K562 (cell line): ENCODE measurements at regions not wholly inside any gene's neighbourhood (a gene's known extent, or its start where the extent isn't known, plus 50 kb on each side); places are given as distances from the start of the nearest gene placed in this dataset.

Source experiments
- CCNT2 ChIP-seq: IDR thresholded peaks from 2 replicates; pipeline ENCODE4 v1.6.1; 2011; ENCODE audit warnings: borderline replicate concordance, low read depth, mild to moderate bottlenecking, moderate library complexity, mixed read lengths, low read length; ENCODE audit not compliant: insufficient read length; ENCODE audit errors: extremely low read depth
- CLOCK ChIP-seq: fragments of 250-450 bp; sonication (Bioruptor Pico); IDR thresholded peaks from 2 replicates; pipeline ENCODE4 v1.4.0; 2020; ENCODE audit warnings: mild to moderate bottlenecking, moderate library complexity, borderline replicate concordance
- CTCFL ChIP-seq: IDR thresholded peaks from 2 replicates; pipeline ENCODE4 v1.6.1; 2011; ENCODE audit warnings: borderline replicate concordance, low read depth, mild to moderate bottlenecking, moderate library complexity, low read length; ENCODE audit not compliant: insufficient read depth, poor library complexity, severe bottlenecking
- E2F3 ChIP-seq: fragments of 250-450 bp; sonication (Bioruptor Pico); IDR thresholded peaks from 2 replicates; pipeline ENCODE4 v1.4.0; 2020; ENCODE audit warnings: mild to moderate bottlenecking
- HDAC8 ChIP-seq: fragments of 450-650 bp; IDR thresholded peaks from 2 replicates; pipeline ENCODE4 v1.6.1; 2016; ENCODE audit warnings: mild to moderate bottlenecking, missing genetic modification characterization, moderate library complexity, missing compliant biosample characterization
- ILK ChIP-seq: fragments of 450-650 bp; IDR thresholded peaks from 2 replicates; pipeline ENCODE4 v1.6.1; 2016; ENCODE audit warnings: missing genetic modification characterization, low read depth, mild to moderate bottlenecking, missing compliant biosample characterization, moderate library complexity, borderline replicate concordance
- IRF2 ChIP-seq: sonication (generic); formaldehyde crosslinking; IDR thresholded peaks from 2 replicates; pipeline ENCODE4 v1.8.1; 2022; ENCODE audit warnings: mild to moderate bottlenecking, missing genetic modification reagents
- MLLT1 ChIP-seq, 2 experiments: fragments of 450-650 bp; IDR thresholded peaks; 2 replicates each; pipeline ENCODE4 v1.6.1; 2016
- NCOA2 ChIP-seq, 2 experiments: fragments of 450-650 bp; IDR thresholded peaks; 2 replicates each; pipeline ENCODE4 v1.6.1; 2018; ENCODE audit warnings: mild to moderate bottlenecking in 2 of 2, moderate library complexity in 1 of 2; ENCODE audit not compliant: partially characterized antibody in 2 of 2
- NFRKB ChIP-seq: fragments of 450-650 bp; IDR thresholded peaks from 2 replicates; pipeline ENCODE4 v1.6.1; 2016; ENCODE audit warnings: low read depth
- NONO ChIP-seq, 2 experiments: fragments of 200-400 bp in 1 of 2; fragments of 450-650 bp in 1 of 2; formaldehyde crosslinking in 1 of 2; IDR thresholded peaks; 2 replicates each; pipeline ENCODE4 v1.6.1; 2017; ENCODE audit warnings: low read depth in 2 of 2, mild to moderate bottlenecking in 2 of 2, moderate library complexity in 2 of 2, low read length in 1 of 2
- NRF1 ChIP-seq, 2 experiments: fragments of 450-650 bp; IDR thresholded peaks in 1 of 2; conservative IDR thresholded peaks in 1 of 2; 2 replicates each; pipeline ENCODE4 v1.6.1; 2014; ENCODE audit warnings: mild to moderate bottlenecking in 2 of 2
- PHF20 ChIP-seq: fragments of 450-650 bp; IDR thresholded peaks from 2 replicates; pipeline ENCODE4 v1.6.1; 2018; ENCODE audit not compliant: partially characterized antibody
- RBM39 ChIP-seq: fragments of 200-400 bp; formaldehyde crosslinking; optimal IDR thresholded peaks from 2 replicates; pipeline ENCODE3; 2018; ENCODE audit warnings: low read depth, low read length
- SIX5 ChIP-seq, 2 experiments: IDR thresholded peaks; 2 replicates each; pipeline ENCODE4 v1.6.1; 2011; ENCODE audit warnings: low read length in 2 of 2, borderline replicate concordance in 1 of 2, low read depth in 1 of 2, mild to moderate bottlenecking in 1 of 2, moderate library complexity in 1 of 2; ENCODE audit not compliant: insufficient read depth in 1 of 2
- SLC30A9 ChIP-seq: fragments of 250-450 bp; sonication (Bioruptor Pico); IDR thresholded peaks from 2 replicates; pipeline ENCODE4 v1.8.0; 2022; ENCODE audit warnings: mild to moderate bottlenecking, moderate library complexity
- SMARCB1 ChIP-seq: IDR thresholded peaks from 2 replicates; pipeline ENCODE4 v1.6.1; 2011; ENCODE audit warnings: improper control_type of control experiment, low read depth; ENCODE audit not compliant: insufficient read length
- SNRNP70 ChIP-seq: fragments of 200-400 bp; formaldehyde crosslinking; optimal IDR thresholded peaks from 2 replicates; pipeline ENCODE3; 2017; ENCODE audit warnings: low read depth, low read length
- SRSF3 ChIP-seq: fragments of 200-400 bp; formaldehyde crosslinking; IDR thresholded peaks from 2 replicates; pipeline ENCODE4 v1.6.1; 2016; ENCODE audit warnings: mild to moderate bottlenecking, low read length, moderate library complexity; ENCODE audit not compliant: insufficient read depth
- TCF15 ChIP-seq: fragments of 250-450 bp; sonication (Bioruptor Pico); IDR thresholded peaks from 2 replicates; pipeline ENCODE4 v1.8.0; 2022; ENCODE audit warnings: moderate library complexity, mild to moderate bottlenecking, inconsistent platforms
- XRCC4 ChIP-seq: IDR thresholded peaks from one replicate; pipeline ENCODE4 v1.6.1; 2011; ENCODE audit not compliant: insufficient read depth, insufficient read length; ENCODE audit errors: extremely low read depth
- ZBTB1 ChIP-seq: sonication (generic); formaldehyde crosslinking; IDR thresholded peaks from 2 replicates; pipeline ENCODE4 v1.8.1; 2023; ENCODE audit warnings: missing genetic modification reagents, low read depth, mild to moderate bottlenecking, borderline replicate concordance
- ZNF239 ChIP-seq: fragments of 250-450 bp; sonication (Bioruptor Pico); IDR thresholded peaks from 2 replicates; pipeline ENCODE4 v1.4.0; 2020; ENCODE audit warnings: mild to moderate bottlenecking

GRCh38 chr11:69401715-69402114 is 79.7 kb upstream of the LINC01488 start (continued):
- TF ChIP-seq SIX5 (IDR thresholded peaks at IDR 0.05; ENCODE audit: borderline replicate concordance in 1 of 2, insufficient read depth in 1 of 2, low read depth in 1 of 2, low read length in 2 of 2) (no peak), PHF20 (no peak), IRF2 (CRISPR knock-in tag) (no peak), CTCFL (no peak), CLOCK (CRISPR knock-in tag) (no peak), TCF15 (CRISPR knock-in tag) (no peak), ZBTB1 (CRISPR knock-in tag) (no peak), CCNT2 (no peak), SLC30A9 (no peak), SNRNP70 (no peak), NCOA2 (IDR thresholded peaks at IDR 0.05; ENCODE audit: partially characterized antibody in 2 of 2) (no peak), ZNF239 (peak; percentile 33; the same call in 1 of the 2 replicates), HDAC8 (tag) (no peak), XRCC4 (no peak), RBM39 (no peak), MLLT1 (IDR thresholded peaks at IDR 0.05) (peak in 1 of 2 experiments; percentile 91; a peak in 2 of 4 replicates), E2F3 (no peak), SRSF3 (no peak), NFRKB (0 out of 2 replicates have a peak, but pooled peaks have one; percentile 13), ILK (no peak), SMARCB1 (no peak), NONO (IDR thresholded peaks at IDR 0.05; ENCODE audit: low read depth in 2 of 2, low read length in 1 of 2) (no peak), NRF1 (conservative IDR thresholded peaks at IDR 0.05 in 1 of 2, IDR thresholded peaks at IDR 0.05 in 1 of 2) (no peak)
